Pancreas (tissue), 10 donors: ENCODE measurements at regions not wholly inside any gene's neighbourhood (a gene's known extent, or its start where the extent isn't known, plus 50 kb on each side); places are given as distances from the start of the nearest gene placed in this dataset.
"Not testable (repeated sequence)": the region's sequence is repeated elsewhere in the genome, so short reads cannot be mapped to it uniquely, and the experiment has no call there.

Experiments
- ATAC-seq, 4 donors: fragments of 200-7000 bp; cut with Tn5 transposase; one replicate each; pipeline versions ENCODE4 v1.8.0 to v1.9.1; 2020; ENCODE audit warnings: mild to moderate bottlenecking in 4 of 4, moderate library complexity in 4 of 4
- DNase-seq, 6 donors: peaks; one replicate each; pipeline ENCODE4 v3.0.0-alpha.2; 2020
- FAIRE-seq: peaks from 2 replicates; lab custom pipeline; 2012; peaks lifted over from hg19 to GRCh38; lab: Jason Lieb, UNC
- H3K27ac ChIP-seq, 4 donors: fragments of 200-600 bp; sonication (generic); 1 replicate in 3 of 4; 2 replicates in 1 of 4; pipeline versions ENCODE4 v1.5.0 to v1.8.0; 2020
- H3K27me3 ChIP-seq, 4 donors: fragments of 200-600 bp; one replicate each; pipeline ENCODE4 v1.8.0; 2021
- H3K36me3 ChIP-seq, 3 donors: fragments of 200-600 bp; sonication (generic) in 1 of 3; one replicate each; pipeline versions ENCODE4 v1.5.0 to v1.8.0; 2020 to 2021
- H3K4me1 ChIP-seq, 3 donors: fragments of 200-600 bp; one replicate each; pipeline ENCODE4 v1.8.0; 2021
- H3K4me3 ChIP-seq, 4 donors: fragments of 200-600 bp; sonication (generic) in 2 of 4; one replicate each; pipeline versions ENCODE4 v1.5.0 to v1.8.0; 2020 to 2021
- H3K9me3 ChIP-seq, 4 donors: fragments of 200-600 bp; one replicate each; pipeline ENCODE4 v1.8.0; 2021
- CTCF ChIP-seq, 4 donors: fragments of 200-600 bp; sonication (generic) in 3 of 4; IDR thresholded peaks; one replicate each; pipeline versions ENCODE4 v1.5.0 to v1.8.0; 2021; ENCODE audit warnings: antibody characterized with exemption in 4 of 4
- WGBS, 2 donors: extraction: QIAGEN DNeasy Blood & Tissue Kit; methylation state at CpG; one replicate each; pipeline ENCODE4 v1.1.7; 2013; 5-methylcytosine and 5-hydroxymethylcytosine counted together
- intact Hi-C, 3 donors: fragments of 100-400 bp; cut with DNase I; formaldehyde crosslinking; loops; one replicate each; pipeline versions ENCODE4 v1.11.1 to v1.14.2; 2022
- donor health status: healthy with polysubstance abuse.
- donor health status: DM: no; HTN: no; CAD: no; lungs with moderate emphysema.
- donor health status: DM: no; HTN: no; CAD: no.
- donor health status: control.
- donor health status: control.
- donor health status: Bipolar disorder and iron deficiency.
- donor health status: DM: yes; HTN: yes; CAD: no.
- donor health status: DM: no; HTN: no; CAD: no.
- donor health status: DM: no; HTN: no; CAD: no.
- donor health status: DM: yes; HTN: yes; CAD: no.

GRCh38 chr3:166005126-166005525, 167.9 kb upstream of the BCHE start:
- no peak for DNase-seq
- no peaks in the 10 kb centered on the region for H3K27me3 ChIP-seq
- WGBS, 2 donors: 93 to 95% methylated on average over 1 of the region's 1 CpG
- no peaks in the 10 kb centered on the region for H3K9me3 ChIP-seq
- H3K4me3 ChIP-seq: no peak overlapping the region
- intact Hi-C loops: no loop called here
- TF ChIP-seq CTCF (IDR thresholded peaks at IDR 0.05): no peak
- no peak for FAIRE-seq
- no peaks in the 10 kb centered on the region for H3K36me3 ChIP-seq
- H3K27ac ChIP-seq: no peak overlapping the region
- no peaks in the 10 kb centered on the region for H3K4me1 ChIP-seq
- no peak for ATAC-seq

DNA sequence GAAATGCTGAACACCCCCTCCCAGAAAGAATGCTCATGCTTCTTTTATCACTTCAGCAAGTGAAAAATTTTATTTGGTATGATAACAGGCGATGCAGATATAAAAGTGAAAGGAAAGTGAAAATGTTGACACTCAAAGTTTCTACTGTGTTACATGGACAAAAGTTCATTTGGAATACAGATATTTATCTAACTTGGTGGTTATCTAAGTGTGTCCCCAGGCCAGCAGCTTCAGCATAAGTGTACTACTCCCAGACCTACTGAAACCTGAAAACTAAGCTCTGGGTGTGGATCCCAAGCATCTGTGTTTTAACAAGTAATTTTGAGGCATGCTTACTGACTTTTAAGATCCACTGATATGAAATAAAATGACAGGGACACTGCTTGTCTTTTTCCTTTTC, 157.1 kb upstream of the BCHE start:
- no peak for TF ChIP-seq CTCF (IDR thresholded peaks at IDR 0.05)
- Histone ChIP-seq H3K27ac (no peak overlapping the region), H3K27me3 (peaks cover 0 to 6% (median 0%) of the 10 kb centered on the region in 4 donors), H3K4me3 (no peak overlapping the region), H3K9me3 (no peaks in the 10 kb centered on the region), H3K4me1 (no peaks in the 10 kb centered on the region), H3K36me3 (no peaks in the 10 kb centered on the region)
- 50 to 57% methylated on average over 1 of the region's 1 CpG for WGBS, 2 donors
- FAIRE-seq: no peak
- intact Hi-C loops: no loop called here
- no peak for DNase-seq
- ATAC-seq: no peak

DNA sequence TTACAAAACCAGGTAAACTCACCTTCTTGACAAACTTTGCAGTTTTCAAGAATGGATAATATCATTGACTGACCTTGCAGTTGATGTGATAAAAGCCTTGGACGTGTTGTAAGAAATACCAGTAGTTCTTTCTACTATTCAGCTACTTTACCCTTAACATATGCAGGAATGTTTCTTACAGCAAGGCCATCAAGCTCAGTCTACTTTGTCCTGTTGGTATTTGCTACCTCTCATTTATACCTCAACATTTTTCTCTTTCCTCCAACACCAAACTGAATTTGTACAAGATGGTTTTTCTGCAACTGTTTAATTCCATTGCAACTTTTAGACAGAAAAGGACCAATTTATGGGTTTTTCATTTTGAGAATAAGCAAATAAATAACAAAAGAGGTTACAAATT, 147.4 kb upstream of the BCHE start:
- H3K27me3 ChIP-seq: no peaks in the 10 kb centered on the region
- ATAC-seq (no peak), DNase-seq (no peak), FAIRE-seq (no peak)
- H3K4me3 ChIP-seq: no peak overlapping the region
- intact Hi-C loops: no loop called here
- WGBS, 2 donors: 13 to 22% methylated on average over 1 of the region's 1 CpG
- H3K9me3 ChIP-seq: no peaks in the 10 kb centered on the region
- H3K27ac ChIP-seq: no peak overlapping the region
- TF ChIP-seq CTCF (IDR thresholded peaks at IDR 0.05): no peak
- H3K4me1 ChIP-seq: no peaks in the 10 kb centered on the region
- H3K36me3 ChIP-seq: no peaks in the 10 kb centered on the region

- Histone ChIP-seq H3K4me3 (no peak overlapping the region), H3K27me3 (no peaks in the 10 kb centered on the region), H3K9me3 (no peaks in the 10 kb centered on the region), H3K27ac (no peak overlapping the region), H3K36me3 (no peaks in the 10 kb centered on the region), H3K4me1 (no peaks in the 10 kb centered on the region)
- FAIRE-seq: no peak
- WGBS, 2 donors: 7 to 14% methylated on average over 2 of the region's 2 CpGs
- DNase-seq: no peak
- ATAC-seq: no peak
- no peak for TF ChIP-seq CTCF (IDR thresholded peaks at IDR 0.05)
- intact Hi-C loops: no loop called here
Observed at GRCh38 chr3:165983284-165983683, 146.1 kb upstream of the BCHE start.

- DNase-seq (no peak), FAIRE-seq (no peak), ATAC-seq (no peak)
- H3K27me3 ChIP-seq: no peaks in the 10 kb centered on the region
- H3K36me3 ChIP-seq: no peaks in the 10 kb centered on the region
- WGBS, 2 donors: 65 to 84% methylated on average over 1 of the region's 1 CpG
- H3K4me3 ChIP-seq: no peak overlapping the region
- H3K9me3 ChIP-seq: no peaks in the 10 kb centered on the region
- no peak overlapping the region for H3K27ac ChIP-seq
- H3K4me1 ChIP-seq: no peaks in the 10 kb centered on the region
- intact Hi-C loops: no loop called here
- no peak for TF ChIP-seq CTCF (IDR thresholded peaks at IDR 0.05)
Observed at GRCh38 chr3:165981318-165981717, 144.1 kb upstream of the BCHE start.

GRCh38 chr3:165960825-165961224, 123.6 kb upstream of the BCHE start:
- H3K4me3 ChIP-seq, H3K9me3 ChIP-seq, H3K4me1 ChIP-seq, ATAC-seq, H3K27me3 ChIP-seq, intact Hi-C loops, H3K27ac ChIP-seq, DNase-seq, H3K36me3 ChIP-seq, FAIRE-seq: not testable (repeated sequence)
- WGBS, 2 donors: 41 to 62% methylated on average over 3 of the region's 3 CpGs
